ENCODE measurements at regions not wholly inside any gene's neighbourhood (a gene's known extent, or its start where the extent isn't known, plus 50 kb on each side); places are given as distances from the start of the nearest gene placed in this dataset.

- TF ChIP-seq CTCF (conservative IDR thresholded peaks at IDR 0.05; ENCODE audit: low read depth, low read length), result no peak
Measured at GRCh38 chr5:111583758-111584203, 71.4 kb upstream of the STARD4 start.

GRCh38 chr5:111582993-111583601 lies 70.8 kb upstream of the STARD4 start:
- DNase-seq (ENCODE audit: low read depth), result no peak
- no peak overlapping the region for H3K4me3 ChIP-seq (ENCODE audit: low read depth, low read length)
- no peak for TF ChIP-seq CTCF (conservative IDR thresholded peaks at IDR 0.05; ENCODE audit: low read depth, low read length)

More at GRCh38 chr5:111583758-111584203, 71.4 kb upstream of the STARD4 start:
- H3K4me3 ChIP-seq (ENCODE audit: low read depth, low read length), result no peak overlapping the region
- no peak for DNase-seq (ENCODE audit: low read depth)

- DNase-seq (ENCODE audit: low read depth), result no peak
- H3K4me3 ChIP-seq (ENCODE audit: low read depth, low read length), result no peak overlapping the region
- TF ChIP-seq CTCF (conservative IDR thresholded peaks at IDR 0.05; ENCODE audit: low read depth, low read length), result no peak
Measured at GRCh38 chr5:111582451-111582850, 70.1 kb upstream of the STARD4 start.

- TF ChIP-seq CTCF (conservative IDR thresholded peaks at IDR 0.05; ENCODE audit: low read depth, low read length), result no peak
- no peak for DNase-seq (ENCODE audit: low read depth)
Measured at GRCh38 chr5:111580956-111581355, 68.6 kb upstream of the STARD4 start.

GRCh38 chr5:111574311-111574710 lies 62.0 kb upstream of the STARD4 start:
- no peak for TF ChIP-seq CTCF (conservative IDR thresholded peaks at IDR 0.05; ENCODE audit: low read depth, low read length)

More at GRCh38 chr5:111580956-111581355, 68.6 kb upstream of the STARD4 start:
- H3K4me3 ChIP-seq (ENCODE audit: low read depth, low read length), result no peak overlapping the region

GRCh38 chr5:111572561-111572960 lies 60.2 kb upstream of the STARD4 start:
- no peak overlapping the region for H3K4me3 ChIP-seq (ENCODE audit: low read depth, low read length)
- TF ChIP-seq CTCF (conservative IDR thresholded peaks at IDR 0.05; ENCODE audit: low read depth, low read length), result no peak
- no peak for DNase-seq (ENCODE audit: low read depth)

More at GRCh38 chr5:111574311-111574710, 62.0 kb upstream of the STARD4 start:
- no peak for DNase-seq (ENCODE audit: low read depth)
- no peak overlapping the region for H3K4me3 ChIP-seq (ENCODE audit: low read depth, low read length)

Data from epithelial cell of proximal tubule (primary cell).